H1 (cell line): ENCODE measurements at regions not wholly inside any gene's neighbourhood (a gene's known extent, or its start where the extent isn't known, plus 50 kb on each side); places are given as distances from the start of the nearest gene placed in this dataset.

Experiments used
- CTCF ChIA-PET: fragments of 300-600 bp; sonication (Branson Sonifier 250); formaldehyde crosslinking; loops from one replicate; lab custom pipeline; 2021; ENCODE audit not compliant: partially characterized antibody; lab: Charles Lee
- POLR2A ChIA-PET: fragments of 300-600 bp; sonication (Branson Sonifier 250); formaldehyde crosslinking; loops from one replicate; lab custom pipeline; 2021; ENCODE audit warnings: inconsistent platforms; ENCODE audit not compliant: partially characterized antibody; lab: Charles Lee
- DNase-seq, 2 experiments: peaks; one replicate each; pipeline versions ENCODE4 v3.0.0 to v3.0.0-alpha.2; 2010 to 2022; ENCODE audit warnings: low spot score in 2 of 2, low read depth in 1 of 2, mixed read lengths in 1 of 2
- FAIRE-seq: peaks from 2 replicates; lab custom pipeline; 2011; peaks lifted over from hg19 to GRCh38; lab: Jason Lieb, UNC
- H2AFZ ChIP-seq: 2 replicates; pipeline ENCODE4 v1.8.1; 2012; ENCODE audit warnings: low read length, inconsistent platforms
- H2AK5ac ChIP-seq: 2 replicates; pipeline ENCODE4 v1.6.1; 2013; ENCODE audit warnings: low read depth, low read length
- H2BK120ac ChIP-seq: replicated peaks from 2 replicates; pipeline ENCODE3; 2013; ENCODE audit warnings: low read depth, low read length, inconsistent platforms
- H2BK12ac ChIP-seq: 2 replicates; pipeline ENCODE4 v1.6.1; 2013; ENCODE audit warnings: low read depth, low read length
- H2BK15ac ChIP-seq: 2 replicates; pipeline ENCODE4 v1.6.1; 2013; ENCODE audit warnings: low read length
- H2BK20ac ChIP-seq: 2 replicates; pipeline ENCODE4 v1.6.1; 2013; ENCODE audit warnings: low read length
- H2BK5ac ChIP-seq: 2 replicates; pipeline ENCODE4 v1.6.1; 2013; ENCODE audit warnings: low read depth, low read length
- H3K14ac ChIP-seq: 2 replicates; pipeline ENCODE4 v1.6.1; 2013; ENCODE audit warnings: inconsistent platforms; ENCODE audit not compliant: insufficient read length
- H3K18ac ChIP-seq: 2 replicates; pipeline ENCODE4 v1.6.1; 2013; ENCODE audit warnings: low read length; ENCODE audit errors: extremely low read depth
- H3K23ac ChIP-seq: 2 replicates; pipeline ENCODE4 v1.6.1; 2013; ENCODE audit warnings: inconsistent platforms; ENCODE audit not compliant: insufficient read length
- H3K23me2 ChIP-seq: 2 replicates; pipeline ENCODE4 v1.6.1; 2013; ENCODE audit warnings: low read depth, low read length
- H3K27ac ChIP-seq: 2 replicates; pipeline ENCODE4 v1.6.1; 2011; ENCODE audit warnings: low read depth, low read length, inconsistent platforms
- H3K27me3 ChIP-seq, 4 experiments: replicated peaks in 1 of 4; 1 replicate in 1 of 4; 2 replicates in 3 of 4; pipeline versions ENCODE4 v1.6.1 to v1.8.1; 2011 to 2013; ENCODE audit warnings: low read length in 3 of 4, mild to moderate bottlenecking in 3 of 4, inconsistent platforms in 2 of 4, mixed read lengths in 2 of 4, moderate library complexity in 1 of 4; ENCODE audit not compliant: control insufficient read depth in 3 of 4, insufficient read depth in 3 of 4; ENCODE audit errors: extremely low read depth in 1 of 4
- H3K36me3 ChIP-seq, 4 experiments: 2 replicates each; pipeline versions ENCODE4 v1.6.1 to v1.8.1; 2011 to 2013; ENCODE audit warnings: mild to moderate bottlenecking in 4 of 4, low read length in 3 of 4, moderate library complexity in 2 of 4, control low read depth in 1 of 4, inconsistent platforms in 1 of 4; ENCODE audit not compliant: insufficient read depth in 4 of 4, control insufficient read depth in 2 of 4
- H3K4ac ChIP-seq: replicated peaks from 2 replicates; pipeline ENCODE3; 2013; ENCODE audit warnings: low read length, low read depth, mixed read lengths, inconsistent platforms; ENCODE audit not compliant: insufficient read length
- H3K4me1 ChIP-seq, 4 experiments: replicated peaks in 1 of 4; 1 replicate in 1 of 4; 2 replicates in 3 of 4; pipeline versions ENCODE4 v1.6.1 to v1.8.1; 2011 to 2013; ENCODE audit warnings: low read length in 3 of 4, inconsistent platforms in 2 of 4, mixed read lengths in 1 of 4; ENCODE audit not compliant: insufficient read depth in 4 of 4, control insufficient read depth in 3 of 4
- H3K4me2 ChIP-seq, 2 experiments: 2 replicates each; pipeline versions ENCODE4 v1.6.1 to v1.8.1; 2011 to 2013; ENCODE audit warnings: low read depth in 2 of 2, low read length in 2 of 2, control low read depth in 1 of 2, inconsistent platforms in 1 of 2, mild to moderate bottlenecking in 1 of 2; ENCODE audit not compliant: insufficient read depth in 1 of 2
- H3K4me3 ChIP-seq, 4 experiments: fragments of 200-600, 300-600 bp in 1 of 4; sonication (generic), shearing (Covaris generic), sonication (Bioruptor Twin) in 1 of 4; 2 replicates each; pipeline versions ENCODE4 v1.5.1 to v1.8.1; 2011 to 2016; ENCODE audit warnings: low read length in 4 of 4, low read depth in 3 of 4, control low read depth in 2 of 4, inconsistent platforms in 2 of 4, mild to moderate bottlenecking in 2 of 4, mixed read lengths in 1 of 4, moderate library complexity in 1 of 4; ENCODE audit not compliant: insufficient read depth in 2 of 4; ENCODE audit errors: extremely low read depth in 1 of 4
- H3K56ac ChIP-seq: replicated peaks from 2 replicates; pipeline ENCODE3; 2013; ENCODE audit warnings: low read depth, mild to moderate bottlenecking, mixed read lengths, low read length, inconsistent platforms; ENCODE audit not compliant: insufficient read length
- H3K79me1 ChIP-seq: 2 replicates; pipeline ENCODE4 v1.6.1; 2013; ENCODE audit warnings: low read depth, low read length, control low read depth
- H3K79me2 ChIP-seq, 2 experiments: 2 replicates each; pipeline versions ENCODE4 v1.6.1 to v1.8.1; 2012 to 2013; ENCODE audit warnings: low read length in 2 of 2, mild to moderate bottlenecking in 2 of 2, inconsistent platforms in 1 of 2; ENCODE audit not compliant: insufficient read depth in 2 of 2, control insufficient read depth in 1 of 2
- H3K9ac ChIP-seq, 4 experiments: replicated peaks in 1 of 4; 1 replicate in 1 of 4; 2 replicates in 3 of 4; pipeline versions ENCODE4 v1.6.1 to v1.8.1; 2011 to 2013; ENCODE audit warnings: low read depth in 3 of 4, low read length in 3 of 4, control low read depth in 2 of 4, mild to moderate bottlenecking in 2 of 4, moderate library complexity in 2 of 4, inconsistent platforms in 1 of 4; ENCODE audit errors: extremely low read depth in 1 of 4
- H3K9me3 ChIP-seq, 2 experiments: 2 replicates each; pipeline versions ENCODE4 v1.6.1 to v1.8.1; 2012 to 2013; ENCODE audit warnings: mild to moderate bottlenecking in 2 of 2, moderate library complexity in 2 of 2, control low read depth in 1 of 2, inconsistent platforms in 1 of 2, low read depth in 1 of 2, low read length in 1 of 2, mixed read lengths in 1 of 2; ENCODE audit not compliant: insufficient read depth in 2 of 2
- H4K20me1 ChIP-seq, 2 experiments: replicated peaks in 1 of 2; 2 replicates each; pipeline versions ENCODE3 to v1.8.1; 2011 to 2013; ENCODE audit warnings: inconsistent platforms in 2 of 2, low read length in 2 of 2, mild to moderate bottlenecking in 1 of 2; ENCODE audit not compliant: insufficient read depth in 2 of 2, control insufficient read depth in 1 of 2
- H4K5ac ChIP-seq: 2 replicates; pipeline ENCODE4 v1.6.1; 2013; ENCODE audit warnings: low read length, low read depth, mixed read lengths, inconsistent platforms; ENCODE audit not compliant: insufficient read length
- H4K8ac ChIP-seq: 2 replicates; pipeline ENCODE4 v1.8.0; 2013; ENCODE audit warnings: mild to moderate bottlenecking, moderate library complexity, low read length, inconsistent platforms; ENCODE audit not compliant: insufficient read depth; ENCODE audit errors: extremely low read depth
- H4K91ac ChIP-seq: replicated peaks from 2 replicates; pipeline ENCODE3; 2013; ENCODE audit warnings: low read length, mixed read lengths, inconsistent platforms; ENCODE audit not compliant: insufficient read length
- CHD2 ChIP-seq: IDR thresholded peaks from 2 replicates; pipeline ENCODE4 v1.6.1; 2012; ENCODE audit warnings: low read length, improper control_type of control experiment
- GABPA ChIP-seq: IDR thresholded peaks from 2 replicates; pipeline ENCODE4 v1.6.1; 2011; ENCODE audit warnings: mild to moderate bottlenecking, low read length, moderate library complexity, borderline replicate concordance; ENCODE audit not compliant: insufficient read depth
- HDAC6 ChIP-seq: IDR thresholded peaks from one replicate; pipeline ENCODE4 v1.7.1; 2012; ENCODE audit warnings: low read depth, mild to moderate bottlenecking, inconsistent platforms, low read length, moderate library complexity
- KDM5A ChIP-seq: fragments of 200-600 bp; IDR thresholded peaks from 2 replicates; pipeline ENCODE4 v1.7.1; 2012; ENCODE audit warnings: mild to moderate bottlenecking, low read length, inconsistent platforms, mixed read lengths
- NRF1 ChIP-seq: IDR thresholded peaks from 2 replicates; pipeline ENCODE4 v1.6.1; 2011; ENCODE audit warnings: mild to moderate bottlenecking, low read depth, low read length, improper control_type of control experiment
- RBBP5 ChIP-seq: IDR thresholded peaks from 2 replicates; pipeline ENCODE4 v1.7.1; 2012; ENCODE audit warnings: low read depth, mild to moderate bottlenecking, inconsistent platforms, low read length, moderate library complexity, borderline replicate concordance
- RXRA ChIP-seq: IDR thresholded peaks from 2 replicates; pipeline ENCODE4 v1.6.1; 2011; ENCODE audit warnings: low read depth, mild to moderate bottlenecking, low read length, moderate library complexity; ENCODE audit not compliant: insufficient read depth
- SIX5 ChIP-seq: IDR thresholded peaks from 2 replicates; pipeline ENCODE4 v1.6.1; 2011; ENCODE audit warnings: mild to moderate bottlenecking, low read depth, low read length
- TAF7 ChIP-seq: optimal IDR thresholded peaks from 2 replicates; pipeline ENCODE3; 2011; ENCODE audit warnings: low read depth, mild to moderate bottlenecking, inconsistent platforms, low read length, moderate library complexity, borderline replicate concordance
- WGBS, 2 experiments: shearing (Covaris generic) in 1 of 2; methylation state at CpG; one replicate each; pipeline versions ENCODE4 v1.1.6 to v1.1.7; 2013 to 2015; ENCODE audit warnings: low lambda C conversion rate in 2 of 2, mixed read lengths in 2 of 2, inconsistent platforms in 1 of 2, low coverage in 1 of 2, missing lambda C conversion rate in 1 of 2; ENCODE audit not compliant: insufficient replicate concordance in 2 of 2, insufficient coverage in 1 of 2, insufficient read length in 1 of 2; ENCODE audit errors: extremely low coverage in 1 of 2, missing lambda C conversion rate in 1 of 2; 5-methylcytosine and 5-hydroxymethylcytosine counted together
- TF ChIP-seq, protein P1 (sequence below): IDR thresholded peaks from 2 replicates; pipeline ENCODE4 v1.6.1; 2012; ENCODE audit warnings: inconsistent platforms
- TF ChIP-seq, protein P2 (sequence below): IDR thresholded peaks from 2 replicates; pipeline ENCODE4 v1.6.1; 2012; ENCODE audit warnings: low read length, inconsistent platforms
- TF ChIP-seq, protein P3 (sequence below): IDR thresholded peaks from 2 replicates; pipeline ENCODE4 v1.6.1; 2011; ENCODE audit warnings: low read length, improper control_type of control experiment

DNA sequence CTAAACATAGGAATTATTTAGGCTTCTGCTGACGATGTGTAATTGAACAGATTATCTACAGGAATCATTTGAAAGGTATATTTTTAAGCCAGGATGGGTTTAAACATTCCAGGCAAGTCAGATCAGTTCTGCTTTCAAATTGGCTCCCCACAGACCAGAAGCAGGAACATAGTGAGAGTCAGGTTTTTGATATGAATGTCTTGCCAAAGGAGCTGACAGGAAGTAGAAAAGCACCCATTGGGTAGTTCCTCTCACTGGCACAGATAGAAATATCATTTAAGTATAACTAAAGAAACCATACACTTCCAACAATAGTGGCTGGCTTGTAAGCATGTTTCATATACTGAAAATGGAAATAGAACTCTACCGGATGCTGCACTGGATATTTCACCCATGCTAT, 95.2 kb downstream of the CLDN1 start:
- no peak overlapping the region for H2BK5ac ChIP-seq
- H3K27me3 ChIP-seq = no peaks in the 10 kb centered on the region
- no peak for FAIRE-seq
- H3K9ac ChIP-seq = no peak overlapping the region
- WGBS, 2 experiments = 80% methylated on average over 2 of the region's 2 CpGs; no CpG with 5 or more reads in 1 of the 2 experiments
- no peak overlapping the region for H3K23ac ChIP-seq
- H3K4ac ChIP-seq = no peak overlapping the region
- H2BK12ac ChIP-seq = no peak overlapping the region
- H4K91ac ChIP-seq = no peak overlapping the region
- no peak overlapping the region for H3K56ac ChIP-seq
- H3K18ac ChIP-seq = no peak overlapping the region
- no peaks in the 10 kb centered on the region for H3K79me1 ChIP-seq
- H2AK5ac ChIP-seq = no peak overlapping the region
- CTCF ChIA-PET = interaction anchor here (0.7 to 6.9 kb wide), 6 partner anchors 11 to 267 kb away, joined by 3 to 35 read pairs (median 4); no protein-coding TSS in a partner anchor
- H2BK20ac ChIP-seq = no peak overlapping the region
- H3K27ac ChIP-seq = no peak overlapping the region
- no peak overlapping the region for H4K8ac ChIP-seq
- H3K4me2 ChIP-seq = no peak overlapping the region
- H3K9me3 ChIP-seq = no peaks in the 10 kb centered on the region
- no peak overlapping the region for H4K5ac ChIP-seq
- DNase-seq = no peak
- no peak overlapping the region for H3K4me3 ChIP-seq
- no peak overlapping the region for H2BK15ac ChIP-seq
- POLR2A ChIA-PET = no interaction called here
- H3K36me3 ChIP-seq = no peaks in the 10 kb centered on the region
- no peak overlapping the region for H3K14ac ChIP-seq
- no peaks in the 10 kb centered on the region for H4K20me1 ChIP-seq
- H3K79me2 ChIP-seq = no peaks in the 10 kb centered on the region
- no peaks in the 10 kb centered on the region for H3K4me1 ChIP-seq
- H2AFZ ChIP-seq = no peak overlapping the region
- H2BK120ac ChIP-seq = no peak overlapping the region
- no peaks in the 10 kb centered on the region; the same call in 1 of the 2 replicates for H3K23me2 ChIP-seq
- TF ChIP-seq GABPA = no peak
- no peak for TF ChIP-seq NRF1
- no peak for TF ChIP-seq RXRA
- TF ChIP-seq, protein P1, sequence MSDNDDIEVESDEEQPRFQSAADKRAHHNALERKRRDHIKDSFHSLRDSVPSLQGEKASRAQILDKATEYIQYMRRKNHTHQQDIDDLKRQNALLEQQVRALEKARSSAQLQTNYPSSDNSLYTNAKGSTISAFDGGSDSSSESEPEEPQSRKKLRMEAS = no peak
- no peak for TF ChIP-seq HDAC6
- no peak for TF ChIP-seq TAF7
- no peak for TF ChIP-seq CHD2
- no peak for TF ChIP-seq RBBP5
- no peak for TF ChIP-seq KDM5A
- TF ChIP-seq SIX5 = no peak
- TF ChIP-seq, protein P2, sequence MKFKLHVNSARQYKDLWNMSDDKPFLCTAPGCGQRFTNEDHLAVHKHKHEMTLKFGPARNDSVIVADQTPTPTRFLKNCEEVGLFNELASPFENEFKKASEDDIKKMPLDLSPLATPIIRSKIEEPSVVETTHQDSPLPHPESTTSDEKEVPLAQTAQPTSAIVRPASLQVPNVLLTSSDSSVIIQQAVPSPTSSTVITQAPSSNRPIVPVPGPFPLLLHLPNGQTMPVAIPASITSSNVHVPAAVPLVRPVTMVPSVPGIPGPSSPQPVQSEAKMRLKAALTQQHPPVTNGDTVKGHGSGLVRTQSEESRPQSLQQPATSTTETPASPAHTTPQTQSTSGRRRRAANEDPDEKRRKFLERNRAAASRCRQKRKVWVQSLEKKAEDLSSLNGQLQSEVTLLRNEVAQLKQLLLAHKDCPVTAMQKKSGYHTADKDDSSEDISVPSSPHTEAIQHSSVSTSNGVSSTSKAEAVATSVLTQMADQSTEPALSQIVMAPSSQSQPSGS = no peak
- TF ChIP-seq, protein P3, sequence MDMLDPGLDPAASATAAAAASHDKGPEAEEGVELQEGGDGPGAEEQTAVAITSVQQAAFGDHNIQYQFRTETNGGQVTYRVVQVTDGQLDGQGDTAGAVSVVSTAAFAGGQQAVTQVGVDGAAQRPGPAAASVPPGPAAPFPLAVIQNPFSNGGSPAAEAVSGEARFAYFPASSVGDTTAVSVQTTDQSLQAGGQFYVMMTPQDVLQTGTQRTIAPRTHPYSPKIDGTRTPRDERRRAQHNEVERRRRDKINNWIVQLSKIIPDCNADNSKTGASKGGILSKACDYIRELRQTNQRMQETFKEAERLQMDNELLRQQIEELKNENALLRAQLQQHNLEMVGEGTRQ = no peak
